GM21529 (cell line): ENCODE measurements at regions not wholly inside any gene's neighbourhood (a gene's known extent, or its start where the extent isn't known, plus 50 kb on each side); places are given as distances from the start of the nearest gene placed in this dataset.
"Not testable (repeated sequence)": the region's sequence is repeated elsewhere in the genome, so short reads cannot be mapped to it uniquely, and the experiment has no call there.

Source experiments
- ATAC-seq: cut with Tn5 transposase; IDR thresholded peaks from one replicate; pipeline ENCODE4 v1.9.1; 2021; ENCODE audit not compliant: unreplicated experiment

- no peak for ATAC-seq
Observed at GRCh38 chr5:108696951-108697715, 50.6 kb upstream of the FER start.

DNA sequence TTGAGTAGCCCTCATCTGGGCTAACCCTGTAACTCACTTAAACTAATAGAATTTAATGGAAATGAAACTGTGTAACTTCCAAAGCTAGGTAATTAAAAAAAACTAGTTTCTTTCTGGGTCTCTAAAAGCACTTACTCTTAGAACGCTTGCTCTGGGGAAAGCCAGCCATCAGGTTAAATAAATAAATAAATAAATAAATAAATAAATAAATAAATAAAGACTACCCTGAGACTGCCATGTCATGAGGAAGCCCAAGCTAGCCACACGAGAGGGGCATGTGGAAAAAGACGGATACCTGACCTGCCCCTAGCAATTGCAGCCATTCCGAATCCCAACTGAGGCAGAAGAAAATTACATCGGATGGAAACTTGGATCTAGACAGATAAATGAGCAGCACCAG is 51.3 kb upstream of the FER start:
- ATAC-seq: no peak

DNA sequence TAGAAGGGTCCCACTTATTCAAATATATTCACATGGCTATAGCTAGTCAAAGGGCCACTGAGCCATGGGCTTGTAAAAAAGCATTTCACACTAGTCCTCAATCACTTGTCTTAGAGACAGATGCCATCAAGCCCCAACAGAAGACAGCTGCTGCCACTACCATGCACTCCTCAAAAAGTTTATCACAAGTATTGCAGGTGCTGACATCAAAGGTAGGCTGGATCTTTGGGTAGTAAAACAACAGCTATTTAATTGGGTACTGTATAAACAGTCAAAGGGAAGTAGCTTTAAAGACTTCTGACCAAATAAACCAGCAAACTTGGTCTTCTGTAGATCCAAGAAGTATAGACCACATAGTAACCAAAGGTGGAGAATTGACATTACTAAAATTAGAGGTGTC is 59.2 kb upstream of the FER start:
- no peak for ATAC-seq

DNA sequence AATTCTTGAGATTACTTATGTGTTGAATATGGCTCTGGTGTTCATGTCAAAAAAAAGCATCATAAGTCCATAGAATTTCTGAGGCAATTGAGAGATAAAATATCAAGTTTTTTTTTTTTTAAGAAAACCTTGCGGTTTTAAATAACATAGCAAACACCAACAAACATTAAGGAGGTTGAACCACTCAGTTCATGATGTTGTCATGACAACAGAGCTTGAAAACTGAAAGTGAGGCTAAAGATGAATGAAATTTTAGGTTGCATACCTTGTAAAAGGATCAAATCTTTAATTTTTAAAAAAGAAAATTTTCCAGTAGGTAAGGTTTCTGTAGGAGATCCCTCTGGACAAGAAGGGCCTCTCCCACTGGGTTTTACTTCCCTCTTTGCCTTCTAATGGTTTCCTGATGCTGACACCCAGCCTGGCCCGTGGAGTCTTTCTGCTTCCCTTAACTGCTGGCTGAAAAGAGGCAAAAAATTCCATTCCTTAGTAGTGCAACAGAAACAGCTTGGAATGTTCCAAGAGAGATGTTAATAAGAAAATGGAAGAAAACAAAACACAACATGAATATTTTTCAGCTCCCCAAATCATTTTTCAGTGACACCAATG is 60.0 kb upstream of the FER start:
- ATAC-seq: no peak

- ATAC-seq: no peak
Observed at GRCh38 chr5:108686676-108687075, 61.0 kb upstream of the FER start.

DNA sequence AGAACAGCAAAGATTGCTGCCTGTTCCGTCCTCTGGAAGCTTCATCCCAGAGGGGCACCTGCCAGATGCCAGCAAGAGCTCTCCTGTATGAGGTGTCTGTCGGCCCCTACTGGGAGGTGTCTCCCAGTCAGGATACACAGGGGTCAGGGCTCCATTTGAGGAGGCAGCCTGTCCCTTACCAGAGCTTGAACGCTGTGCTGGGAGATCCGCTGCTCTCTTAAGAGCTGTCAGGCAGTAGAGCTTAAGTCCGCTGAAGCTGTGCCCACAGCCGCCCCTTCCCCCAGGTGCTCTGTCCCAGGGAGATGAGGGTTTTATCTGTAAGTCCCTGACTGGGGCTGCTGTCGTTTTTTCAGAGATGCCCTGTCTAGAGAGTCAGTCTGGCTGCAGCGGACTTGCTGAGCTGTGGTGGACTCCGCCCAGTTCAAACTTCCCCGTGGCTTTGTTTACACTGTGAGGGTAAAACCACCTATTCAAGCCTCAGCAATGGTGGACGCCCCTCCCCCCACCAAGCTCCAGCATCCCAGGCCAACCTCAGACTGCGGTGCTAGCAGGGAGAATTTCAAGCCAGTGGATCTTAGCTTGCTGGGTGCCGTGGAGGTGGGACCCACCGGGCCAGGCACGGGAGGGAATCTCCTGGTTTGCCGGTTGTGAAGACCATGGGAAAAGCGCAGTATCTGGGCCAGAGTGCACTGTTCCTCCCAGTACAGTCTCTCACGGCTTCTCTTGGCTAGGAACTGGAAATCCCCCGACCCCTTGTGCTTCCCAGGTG is 62.1 kb upstream of the FER start:
- not testable (repeated sequence) for ATAC-seq

DNA sequence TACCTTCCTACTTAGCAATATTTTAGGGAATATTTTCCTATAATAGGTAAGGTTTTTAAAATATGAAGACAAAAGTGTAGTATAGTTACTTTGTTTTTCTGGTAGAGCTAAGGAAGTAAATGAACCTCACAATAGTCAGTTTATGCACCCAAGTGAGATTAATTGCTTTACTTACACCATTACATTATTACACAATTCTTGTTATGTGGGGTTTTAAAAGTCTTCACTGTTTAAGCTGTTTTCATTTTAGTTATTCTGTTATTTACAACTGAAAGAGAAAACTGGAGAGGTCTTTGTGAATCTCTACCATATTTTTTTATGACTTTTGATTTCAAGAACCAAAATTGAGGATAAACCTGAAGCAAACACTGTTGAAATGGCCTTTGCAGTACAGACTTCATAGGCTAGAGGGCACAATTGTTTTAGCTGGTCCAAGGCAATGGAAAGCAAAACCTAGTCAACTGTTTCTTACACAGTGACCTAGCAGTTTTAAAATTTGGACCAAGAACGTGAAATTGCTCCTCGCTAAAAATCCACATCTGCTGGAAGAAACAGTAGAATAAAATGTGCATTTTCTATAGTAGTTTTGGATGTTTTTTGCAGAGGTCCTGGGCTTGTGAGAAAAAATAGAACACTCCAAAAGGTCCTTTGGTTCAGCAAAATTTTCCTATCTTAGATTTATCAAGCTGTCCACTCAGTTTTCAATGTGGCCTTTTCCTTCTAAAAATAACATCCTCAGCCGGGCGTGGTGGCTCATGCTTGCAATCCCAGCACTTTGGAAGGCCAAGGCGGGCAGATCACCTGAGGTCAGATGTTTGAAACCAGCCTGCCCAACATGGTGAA is 66.4 kb upstream of the FER start:
- peak; percentile 95 for ATAC-seq

- ATAC-seq: no peak
Observed at GRCh38 chr5:108678091-108678490, 69.6 kb upstream of the FER start.

GRCh38 chr5:108675736-108676135 is 72.0 kb upstream of the FER start:
- no peak for ATAC-seq

DNA sequence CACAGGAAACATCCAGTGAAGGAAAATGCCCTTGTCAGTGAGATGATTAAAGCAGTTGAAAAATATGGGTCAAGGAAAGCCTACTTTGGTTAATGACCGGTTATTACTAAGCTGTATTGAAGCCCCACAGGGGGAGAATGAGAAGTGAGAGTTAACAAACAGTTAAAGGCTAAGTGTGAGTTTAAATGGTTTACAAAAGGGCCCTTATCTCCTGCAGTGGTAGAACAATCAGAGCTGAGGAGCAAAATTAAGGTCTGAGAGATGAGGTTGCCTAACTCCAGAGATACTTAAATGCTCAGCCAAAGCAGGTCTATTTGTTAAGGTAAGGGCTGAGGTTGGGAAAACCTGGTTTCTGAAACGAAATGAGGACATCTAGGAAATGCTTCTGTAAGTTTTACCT is 75.1 kb upstream of the FER start:
- no peak for ATAC-seq

GRCh38 chr5:108670591-108671289 is 77.0 kb upstream of the FER start:
- no peak for ATAC-seq

DNA sequence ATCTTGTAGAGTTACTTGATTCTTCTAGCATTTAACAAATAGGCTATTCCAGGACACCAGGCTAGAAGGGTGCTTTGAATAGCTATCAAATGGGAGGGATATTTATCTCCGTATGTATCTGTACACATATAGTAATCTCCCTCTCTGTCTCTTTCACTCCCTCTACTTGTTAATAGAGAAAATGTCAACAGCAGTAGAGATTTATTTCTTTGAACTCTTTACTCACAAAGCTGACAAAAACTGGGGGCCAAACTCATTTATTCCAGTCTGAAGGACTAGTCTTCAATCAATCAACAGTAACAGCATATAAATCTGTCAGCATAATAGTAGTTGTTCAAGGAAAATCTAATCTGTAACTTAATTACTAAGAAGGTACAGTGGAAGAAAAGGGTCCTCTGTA is 78.2 kb upstream of the FER start:
- ATAC-seq: no peak

DNA sequence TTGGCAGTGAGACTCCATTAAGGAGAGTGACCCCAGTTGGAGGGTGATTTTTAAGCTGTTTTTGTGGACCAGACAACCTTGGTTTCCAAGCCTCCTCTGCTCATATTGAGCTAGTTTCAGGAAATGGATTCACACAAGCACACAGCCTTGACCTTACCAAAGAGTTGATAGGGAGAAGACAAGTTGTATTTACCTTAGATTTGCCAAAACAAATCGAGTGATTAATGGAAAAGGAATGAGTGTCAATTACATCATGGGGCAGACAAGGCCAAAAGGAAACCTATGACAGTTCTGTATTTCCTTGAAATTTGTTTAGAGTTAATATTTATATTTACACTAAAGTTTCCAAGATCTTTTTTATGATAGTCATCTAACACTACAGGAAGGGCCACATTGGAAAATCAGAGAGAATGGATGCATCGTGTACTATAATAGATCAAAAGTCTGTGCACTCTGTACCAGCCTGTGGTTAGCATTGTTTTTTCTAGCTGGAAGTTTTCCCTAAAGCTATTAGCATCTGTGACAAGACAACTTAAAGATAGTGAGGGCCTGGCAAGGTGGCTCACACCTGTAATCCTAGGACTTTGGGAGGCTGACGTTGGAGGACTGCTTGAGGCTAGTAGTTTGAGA is 86.0 kb upstream of the FER start:
- ATAC-seq: no peak

GRCh38 chr5:108661024-108661423 is 86.7 kb upstream of the FER start:
- no peak for ATAC-seq

DNA sequence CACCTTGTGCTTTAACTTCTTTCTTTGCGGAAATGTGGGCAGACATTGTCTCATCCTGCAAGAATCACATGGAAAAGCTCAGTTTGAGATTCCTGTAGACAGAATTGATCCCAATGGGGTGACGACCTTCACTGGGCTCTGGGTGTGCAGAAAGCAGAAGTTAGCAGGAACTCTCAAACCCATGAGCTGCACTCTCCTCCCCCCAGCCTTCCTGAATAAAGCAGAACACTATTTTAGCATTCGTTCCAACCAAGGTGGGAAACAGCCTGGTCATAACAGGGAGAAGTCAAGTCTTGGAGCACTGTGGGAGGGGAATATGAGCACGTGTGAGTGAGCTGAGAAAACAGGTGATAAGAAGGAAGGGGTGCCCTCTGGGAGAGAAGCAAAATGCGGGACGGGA is 87.4 kb upstream of the FER start:
- no peak for ATAC-seq

GRCh38 chr5:108659531-108659930 is 88.2 kb upstream of the FER start:
- no peak for ATAC-seq

- ATAC-seq: no peak
Observed at GRCh38 chr5:108655750-108656450, 91.8 kb upstream of the FER start.

GRCh38 chr5:108654051-108654450 is 93.6 kb upstream of the FER start:
- no peak for ATAC-seq

GRCh38 chr5:108653201-108653600 is 94.5 kb upstream of the FER start:
- ATAC-seq: no peak

DNA sequence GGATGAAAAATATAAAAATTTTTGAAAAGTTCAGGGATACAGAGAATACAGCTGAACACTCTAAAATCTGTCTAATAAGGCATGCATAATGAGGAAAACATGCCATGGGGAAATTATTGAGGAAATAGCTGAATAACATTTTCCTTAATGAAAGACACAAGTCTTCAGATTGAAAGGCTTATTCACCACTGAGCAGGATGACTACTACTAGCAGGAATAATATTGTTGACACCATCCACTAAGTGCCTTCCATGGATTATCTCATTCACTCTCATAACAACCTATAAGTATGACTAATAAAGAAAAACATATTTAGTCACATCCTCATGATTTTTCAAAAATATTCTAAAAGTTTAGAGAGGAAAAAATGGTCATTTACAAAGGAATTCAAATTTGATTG is 96.7 kb upstream of the FER start:
- no peak for ATAC-seq
